Activated CD4-positive, alpha-beta memory T cell treated with anti-CD3 and anti-CD28 coated beads, Interleukin-2, amount 10 ng/mL, durations not matched to agents 7 days and 5 days (primary cell): ENCODE measurements at regions not wholly inside any gene's neighbourhood (a gene's known extent, or its start where the extent isn't known, plus 50 kb on each side); places are given as distances from the start of the nearest gene placed in this dataset.
"Not testable (repeated sequence)": the region's sequence is repeated elsewhere in the genome, so short reads cannot be mapped to it uniquely, and the experiment has no call there.

Source experiments
- CTCF ChIA-PET: fragments of 350-600 bp; sonication (Branson Sonifier 250); formaldehyde crosslinking; loops from one replicate; lab custom pipeline; 2021; ENCODE audit warnings: antibody characterized with exemption, inconsistent platforms; lab: Charles Lee
- POLR2A ChIA-PET: fragments of 350-600 bp; sonication (Branson Sonifier 250); formaldehyde crosslinking; loops from one replicate; lab custom pipeline; 2021; ENCODE audit warnings: antibody characterized with exemption; lab: Charles Lee
- DNase-seq: peaks from one replicate; pipeline ENCODE4 v3.0.0-alpha.2; 2020
- H3K27ac Mint-ChIP-seq: one replicate; pipeline ENCODE4 v1.8.0; 2021; ENCODE audit warnings: mild to moderate bottlenecking, mixed read lengths
- H3K27me3 Mint-ChIP-seq: one replicate; pipeline ENCODE4 v1.8.0; 2021; ENCODE audit warnings: mixed read lengths
- H3K36me3 Mint-ChIP-seq: one replicate; pipeline ENCODE4 v1.8.0; 2021; ENCODE audit warnings: low read depth, mixed read lengths
- H3K4me1 Mint-ChIP-seq: one replicate; pipeline ENCODE4 v1.8.0; 2021; ENCODE audit warnings: mixed read lengths
- H3K4me3 Mint-ChIP-seq: one replicate; pipeline ENCODE4 v1.8.0; 2021; ENCODE audit warnings: mild to moderate bottlenecking, mixed read lengths
- H3K9me3 Mint-ChIP-seq: one replicate; pipeline ENCODE4 v1.8.0; 2021; ENCODE audit warnings: mixed read lengths

- no peak for DNase-seq
- Mint-ChIP-seq H3K27me3 (no peaks in the 10 kb centered on the region), H3K4me1 (no peaks in the 10 kb centered on the region), H3K36me3 (no peaks in the 10 kb centered on the region), H3K4me3 (no peak overlapping the region), H3K9me3 (peaks cover 3% of the 10 kb centered on the region), H3K27ac (no peak overlapping the region)
- ChIA-PET POLR2A (no interaction called here), CTCF (no interaction called here)
Measured at GRCh38 chr3:145892869-145893268, 268.1 kb downstream of the PLOD2 start.

- Mint-ChIP-seq H3K4me3 (no peak overlapping the region), H3K36me3 (no peaks in the 10 kb centered on the region), H3K4me1 (no peaks in the 10 kb centered on the region), H3K9me3 (peaks cover 3% of the 10 kb centered on the region), H3K27me3 (no peaks in the 10 kb centered on the region), H3K27ac (no peak overlapping the region)
- ChIA-PET CTCF (no interaction called here), POLR2A (no interaction called here)
- DNase-seq = no peak
Measured at GRCh38 chr3:145893331-145893730, 267.7 kb downstream of the PLOD2 start.

GRCh38 chr3:145898487-145898886, 262.5 kb downstream of the PLOD2 start:
- DNase-seq = no peak
- no peak overlapping the region for H3K27ac Mint-ChIP-seq
- no peaks in the 10 kb centered on the region for H3K27me3 Mint-ChIP-seq
- ChIA-PET CTCF (no interaction called here), POLR2A (no interaction called here)
- peaks cover 3% of the 10 kb centered on the region for H3K9me3 Mint-ChIP-seq
- H3K36me3 Mint-ChIP-seq = no peaks in the 10 kb centered on the region
- no peaks in the 10 kb centered on the region for H3K4me1 Mint-ChIP-seq
- H3K4me3 Mint-ChIP-seq = no peak overlapping the region

- H3K9me3 Mint-ChIP-seq = peaks cover 3% of the 10 kb centered on the region
- DNase-seq = no peak
- CTCF ChIA-PET = no interaction called here
- H3K27me3 Mint-ChIP-seq = no peaks in the 10 kb centered on the region
- POLR2A ChIA-PET = no interaction called here
- H3K4me3 Mint-ChIP-seq = no peak overlapping the region
- H3K4me1 Mint-ChIP-seq = no peaks in the 10 kb centered on the region
- H3K36me3 Mint-ChIP-seq = no peaks in the 10 kb centered on the region
- H3K27ac Mint-ChIP-seq = no peak overlapping the region
Measured at GRCh38 chr3:145899241-145899640, 261.7 kb downstream of the PLOD2 start.

- Mint-ChIP-seq H3K27ac (no peak overlapping the region), H3K4me3 (no peak overlapping the region), H3K9me3 (peaks cover 3% of the 10 kb centered on the region), H3K36me3 (no peaks in the 10 kb centered on the region), H3K4me1 (no peaks in the 10 kb centered on the region), H3K27me3 (no peaks in the 10 kb centered on the region)
- ChIA-PET CTCF (no interaction called here), POLR2A (no interaction called here)
- no peak for DNase-seq
Measured at GRCh38 chr3:145900056-145900829, 260.7 kb downstream of the PLOD2 start.

GRCh38 chr3:145902166-145902565, 258.8 kb downstream of the PLOD2 start:
- Mint-ChIP-seq H3K4me1 (no peaks in the 10 kb centered on the region), H3K27ac (no peak overlapping the region), H3K4me3 (no peak overlapping the region), H3K27me3 (no peaks in the 10 kb centered on the region), H3K36me3 (no peaks in the 10 kb centered on the region), H3K9me3 (no peaks in the 10 kb centered on the region)
- DNase-seq = no peak
- ChIA-PET CTCF (no interaction called here), POLR2A (no interaction called here)

GRCh38 chr3:145903472-145904013, 257.4 kb downstream of the PLOD2 start:
- no peaks in the 10 kb centered on the region for H3K4me1 Mint-ChIP-seq

GRCh38 chr3:145904138-145904537, 256.8 kb downstream of the PLOD2 start:
- no peak overlapping the region for H3K27ac Mint-ChIP-seq
- no peak for DNase-seq
- POLR2A ChIA-PET = no interaction called here
- H3K36me3 Mint-ChIP-seq = no peaks in the 10 kb centered on the region
- no peaks in the 10 kb centered on the region for H3K27me3 Mint-ChIP-seq
- H3K4me1 Mint-ChIP-seq = no peaks in the 10 kb centered on the region
- CTCF ChIA-PET = no interaction called here
- no peak overlapping the region for H3K4me3 Mint-ChIP-seq
- H3K9me3 Mint-ChIP-seq = no peaks in the 10 kb centered on the region

More at GRCh38 chr3:145903472-145904013, 257.4 kb downstream of the PLOD2 start:
- DNase-seq = no peak
- no peaks in the 10 kb centered on the region for H3K36me3 Mint-ChIP-seq
- H3K27ac Mint-ChIP-seq = no peak overlapping the region
- H3K4me3 Mint-ChIP-seq = no peak overlapping the region
- POLR2A ChIA-PET = no interaction called here
- CTCF ChIA-PET = no interaction called here
- H3K27me3 Mint-ChIP-seq = no peaks in the 10 kb centered on the region
- H3K9me3 Mint-ChIP-seq = no peaks in the 10 kb centered on the region

GRCh38 chr3:145906301-145906700, 254.7 kb downstream of the PLOD2 start:
- ChIA-PET POLR2A (no interaction called here), CTCF (no interaction called here)
- Mint-ChIP-seq H3K36me3 (no peaks in the 10 kb centered on the region), H3K4me3 (no peak overlapping the region), H3K9me3 (peaks cover 2% of the 10 kb centered on the region), H3K4me1 (no peaks in the 10 kb centered on the region), H3K27ac (no peak overlapping the region), H3K27me3 (no peaks in the 10 kb centered on the region)
- DNase-seq = no peak

GRCh38 chr3:145906755-145907154, 254.2 kb downstream of the PLOD2 start:
- ChIA-PET POLR2A (no interaction called here), CTCF (no interaction called here)
- DNase-seq = no peak
- Mint-ChIP-seq H3K27ac (no peak overlapping the region), H3K36me3 (no peaks in the 10 kb centered on the region), H3K9me3 (peaks cover 2% of the 10 kb centered on the region), H3K27me3 (no peaks in the 10 kb centered on the region), H3K4me3 (no peak overlapping the region), H3K4me1 (no peaks in the 10 kb centered on the region)

GRCh38 chr3:145911016-145911415, 250.0 kb downstream of the PLOD2 start:
- ChIA-PET POLR2A (no interaction called here), CTCF (no interaction called here)
- Mint-ChIP-seq H3K4me1 (no peaks in the 10 kb centered on the region), H3K36me3 (no peaks in the 10 kb centered on the region), H3K4me3 (no peak overlapping the region), H3K27ac (no peak overlapping the region), H3K9me3 (peaks cover 5% of the 10 kb centered on the region), H3K27me3 (no peaks in the 10 kb centered on the region)
- no peak for DNase-seq

GRCh38 chr3:145915787-145916186, 245.2 kb downstream of the PLOD2 start:
- no peaks in the 10 kb centered on the region for H3K27me3 Mint-ChIP-seq
- peaks cover 3% of the 10 kb centered on the region for H3K36me3 Mint-ChIP-seq
- peaks cover 13% of the 10 kb centered on the region for H3K9me3 Mint-ChIP-seq
- no peak overlapping the region for H3K4me3 Mint-ChIP-seq
- H3K4me1 Mint-ChIP-seq = no peaks in the 10 kb centered on the region
- CTCF ChIA-PET = no interaction called here
- POLR2A ChIA-PET = no interaction called here
- H3K27ac Mint-ChIP-seq = no peak overlapping the region
- DNase-seq = no peak

- H3K9me3 Mint-ChIP-seq, H3K27ac Mint-ChIP-seq: not testable (repeated sequence)
Measured at GRCh38 chr3:145927736-145928135, 233.2 kb downstream of the PLOD2 start.

GRCh38 chr3:145936971-145937370, 224.0 kb downstream of the PLOD2 start:
- Mint-ChIP-seq H3K4me3 (no peak overlapping the region), H3K27ac (no peak overlapping the region), H3K9me3 (peaks cover 6% of the 10 kb centered on the region), H3K36me3 (no peaks in the 10 kb centered on the region), H3K4me1 (no peaks in the 10 kb centered on the region), H3K27me3 (no peaks in the 10 kb centered on the region)
- ChIA-PET CTCF (no interaction called here), POLR2A (no interaction called here)
- DNase-seq = no peak

More at GRCh38 chr3:145927736-145928135, 233.2 kb downstream of the PLOD2 start:
- H3K4me3 Mint-ChIP-seq, H3K27me3 Mint-ChIP-seq, POLR2A ChIA-PET, H3K4me1 Mint-ChIP-seq, DNase-seq, H3K36me3 Mint-ChIP-seq, CTCF ChIA-PET: not testable (repeated sequence)
